ENCODE measurements at regions not wholly inside any gene's neighbourhood (a gene's known extent, or its start where the extent isn't known, plus 50 kb on each side); places are given as distances from the start of the nearest gene placed in this dataset.

DNA sequence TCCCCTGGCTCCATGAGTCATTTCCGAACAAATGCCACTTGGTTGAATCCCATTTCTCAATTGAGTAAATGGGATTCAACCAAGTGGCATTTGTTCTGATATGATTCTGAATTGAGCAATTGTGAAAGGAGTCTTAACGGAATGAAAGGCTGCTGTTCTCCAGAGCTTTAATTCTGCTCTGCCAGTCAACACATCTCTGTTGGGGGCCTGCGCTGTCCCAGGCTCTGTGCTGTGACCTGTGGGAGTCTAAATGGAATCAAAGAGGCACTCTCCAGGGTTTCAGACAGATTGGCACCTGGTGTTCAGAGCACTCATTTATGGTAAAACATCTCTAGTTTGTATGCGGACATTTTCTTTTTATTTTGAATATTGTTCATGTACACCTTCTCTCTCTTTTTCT is 126.2 kb downstream of the WSCD1 start:
- no peak overlapping the region for H3K4me3 ChIP-seq (ENCODE audit: low read depth, low read length)
- DNase-seq (ENCODE audit: low read depth), result no peak
- TF ChIP-seq, protein P1, sequence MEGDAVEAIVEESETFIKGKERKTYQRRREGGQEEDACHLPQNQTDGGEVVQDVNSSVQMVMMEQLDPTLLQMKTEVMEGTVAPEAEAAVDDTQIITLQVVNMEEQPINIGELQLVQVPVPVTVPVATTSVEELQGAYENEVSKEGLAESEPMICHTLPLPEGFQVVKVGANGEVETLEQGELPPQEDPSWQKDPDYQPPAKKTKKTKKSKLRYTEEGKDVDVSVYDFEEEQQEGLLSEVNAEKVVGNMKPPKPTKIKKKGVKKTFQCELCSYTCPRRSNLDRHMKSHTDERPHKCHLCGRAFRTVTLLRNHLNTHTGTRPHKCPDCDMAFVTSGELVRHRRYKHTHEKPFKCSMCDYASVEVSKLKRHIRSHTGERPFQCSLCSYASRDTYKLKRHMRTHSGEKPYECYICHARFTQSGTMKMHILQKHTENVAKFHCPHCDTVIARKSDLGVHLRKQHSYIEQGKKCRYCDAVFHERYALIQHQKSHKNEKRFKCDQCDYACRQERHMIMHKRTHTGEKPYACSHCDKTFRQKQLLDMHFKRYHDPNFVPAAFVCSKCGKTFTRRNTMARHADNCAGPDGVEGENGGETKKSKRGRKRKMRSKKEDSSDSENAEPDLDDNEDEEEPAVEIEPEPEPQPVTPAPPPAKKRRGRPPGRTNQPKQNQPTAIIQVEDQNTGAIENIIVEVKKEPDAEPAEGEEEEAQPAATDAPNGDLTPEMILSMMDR (IDR thresholded peaks at IDR 0.05; ENCODE audit: control insufficient read depth, extremely low read depth, insufficient read depth), result no peak

DNA sequence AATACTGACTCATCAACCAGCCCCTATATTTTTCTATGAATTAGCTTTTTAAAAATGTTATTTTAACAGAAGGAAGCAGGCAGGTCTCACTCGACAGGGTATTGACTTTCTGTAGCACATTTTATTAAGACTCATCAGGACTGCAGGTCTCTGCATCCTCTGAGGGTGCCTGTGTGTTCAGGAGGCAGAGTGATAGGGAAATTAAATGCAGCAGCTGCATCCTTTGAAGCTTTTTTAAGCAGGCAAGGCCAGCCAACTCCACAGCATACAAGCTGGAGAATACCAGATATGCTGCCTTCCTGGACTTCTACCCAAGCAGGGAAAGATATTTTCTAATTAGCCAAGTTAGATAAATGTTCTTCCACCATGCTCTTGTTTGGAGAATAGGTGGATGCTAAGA is 124.9 kb downstream of the WSCD1 start:
- TF ChIP-seq, protein P1 (IDR thresholded peaks at IDR 0.05; ENCODE audit: control insufficient read depth, extremely low read depth, insufficient read depth), result no peak
- DNase-seq (ENCODE audit: low read depth), result no peak
- H3K4me3 ChIP-seq (ENCODE audit: low read depth, low read length), result no peak overlapping the region

DNA sequence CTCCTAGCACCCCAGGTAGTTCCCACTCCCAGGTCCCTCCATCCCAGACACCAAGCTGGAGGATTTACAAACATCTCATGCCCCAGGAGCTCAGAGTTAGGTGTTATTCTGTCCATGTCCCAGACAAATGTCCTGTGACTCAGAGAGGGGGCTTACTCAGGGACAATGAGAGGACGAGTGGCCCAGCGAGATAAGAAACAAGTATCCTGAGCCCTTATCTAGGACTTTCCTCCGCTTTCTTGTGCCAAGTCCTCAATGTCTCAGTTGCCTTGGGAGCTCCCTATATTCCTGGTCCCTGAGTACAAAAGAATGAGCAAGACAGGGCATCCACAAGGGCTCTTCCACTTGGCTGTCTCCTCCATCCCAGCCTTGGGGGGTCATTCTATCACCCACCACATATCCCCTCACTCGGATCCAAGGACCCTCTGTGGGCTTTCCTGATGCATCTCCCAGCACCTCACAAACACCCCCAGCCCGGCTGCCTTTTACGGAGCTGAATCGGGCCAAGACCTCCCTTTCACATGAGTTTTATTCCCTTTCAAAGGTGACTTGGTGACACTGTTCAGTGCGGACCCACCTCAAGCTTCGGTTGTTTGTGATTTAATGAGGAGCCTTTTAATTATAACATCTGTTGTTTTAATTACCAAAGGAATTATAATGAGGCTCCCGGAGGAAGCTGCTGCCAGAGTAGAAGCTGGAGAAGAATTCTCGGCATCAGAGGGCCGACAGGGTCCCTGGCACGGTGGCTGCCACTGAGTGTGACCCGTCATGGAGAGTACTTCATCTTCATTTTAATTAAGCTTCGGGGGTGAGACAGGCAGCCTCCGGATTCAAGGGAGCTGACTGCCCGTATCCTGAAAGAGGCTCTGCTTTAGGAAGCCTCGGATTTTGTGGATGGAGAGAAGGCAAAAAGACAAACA is 121.5 kb downstream of the WSCD1 start:
- DNase-seq (ENCODE audit: low read depth), result no peak
- H3K4me3 ChIP-seq (ENCODE audit: low read depth, low read length), result no peak overlapping the region
- TF ChIP-seq, protein P1 (IDR thresholded peaks at IDR 0.05; ENCODE audit: control insufficient read depth, extremely low read depth, insufficient read depth), result no peak

DNA sequence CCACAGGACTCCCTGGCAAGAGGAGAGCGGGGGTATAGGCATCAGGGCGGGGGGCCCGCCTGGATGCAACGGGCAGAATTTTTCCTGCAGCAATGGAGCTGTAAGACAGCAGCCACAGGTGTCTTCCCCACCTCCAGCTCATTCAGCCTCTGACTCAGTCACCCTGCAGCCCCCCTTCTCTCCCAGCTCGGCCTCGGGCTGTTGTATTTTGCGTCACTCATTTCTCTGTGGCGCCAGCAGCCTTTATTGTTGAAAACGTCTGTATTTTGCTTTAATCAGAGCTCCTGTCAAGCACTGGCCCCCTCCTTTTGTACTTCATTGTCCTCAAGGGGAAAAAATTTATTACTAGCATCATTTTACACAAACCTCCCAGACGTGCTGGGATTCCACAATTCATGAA is 117.7 kb downstream of the WSCD1 start:
- no peak for DNase-seq (ENCODE audit: low read depth)
- no peak overlapping the region for H3K4me3 ChIP-seq (ENCODE audit: low read depth, low read length)
- TF ChIP-seq, protein P1 (IDR thresholded peaks at IDR 0.05; ENCODE audit: control insufficient read depth, extremely low read depth, insufficient read depth), result no peak

DNA sequence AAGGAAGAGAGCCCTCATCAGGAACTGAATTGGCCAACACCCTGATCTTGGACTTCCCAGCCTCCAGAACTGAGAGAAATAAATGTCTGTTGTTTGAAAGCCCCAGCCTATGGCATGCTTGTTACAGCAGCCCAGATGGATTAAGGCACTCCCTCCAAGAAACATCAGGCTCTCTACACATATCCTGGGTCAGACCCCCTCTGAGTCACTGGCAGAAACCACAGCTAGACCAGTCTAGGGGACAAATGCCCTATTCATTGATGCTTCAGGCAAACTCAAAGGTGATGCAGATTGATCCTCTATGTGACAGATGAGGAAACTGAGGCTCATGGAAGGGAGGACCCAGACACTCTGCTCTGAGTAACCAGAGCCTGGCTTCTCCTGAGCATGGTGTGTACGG is 116.8 kb downstream of the WSCD1 start:
- TF ChIP-seq, protein P1 (IDR thresholded peaks at IDR 0.05; ENCODE audit: control insufficient read depth, extremely low read depth, insufficient read depth), result no peak
- DNase-seq (ENCODE audit: low read depth), result no peak
- no peak overlapping the region for H3K4me3 ChIP-seq (ENCODE audit: low read depth, low read length)

DNA sequence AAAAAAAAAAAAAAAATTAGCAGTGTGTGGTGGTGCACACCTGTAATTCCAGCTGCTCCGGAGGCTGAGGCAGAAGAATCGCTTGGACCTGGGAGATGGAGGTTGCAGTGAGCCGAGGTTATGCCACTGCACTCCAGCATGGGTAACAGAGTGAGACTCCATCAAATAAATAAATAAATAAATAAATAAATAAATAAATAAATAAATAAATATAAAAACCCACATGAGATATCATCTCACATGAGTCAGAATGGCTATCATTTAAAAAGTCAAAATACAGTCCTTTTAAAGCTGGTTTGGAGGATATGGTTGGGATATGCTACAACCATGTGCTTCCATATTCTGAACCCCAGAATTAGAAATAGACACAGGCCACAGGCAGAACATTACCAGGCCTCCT is 114.3 kb downstream of the WSCD1 start:
- H3K4me3 ChIP-seq (ENCODE audit: low read depth, low read length), result no peak overlapping the region
- TF ChIP-seq, protein P1 (IDR thresholded peaks at IDR 0.05; ENCODE audit: control insufficient read depth, extremely low read depth, insufficient read depth), result no peak
- no peak for DNase-seq (ENCODE audit: low read depth)

DNA sequence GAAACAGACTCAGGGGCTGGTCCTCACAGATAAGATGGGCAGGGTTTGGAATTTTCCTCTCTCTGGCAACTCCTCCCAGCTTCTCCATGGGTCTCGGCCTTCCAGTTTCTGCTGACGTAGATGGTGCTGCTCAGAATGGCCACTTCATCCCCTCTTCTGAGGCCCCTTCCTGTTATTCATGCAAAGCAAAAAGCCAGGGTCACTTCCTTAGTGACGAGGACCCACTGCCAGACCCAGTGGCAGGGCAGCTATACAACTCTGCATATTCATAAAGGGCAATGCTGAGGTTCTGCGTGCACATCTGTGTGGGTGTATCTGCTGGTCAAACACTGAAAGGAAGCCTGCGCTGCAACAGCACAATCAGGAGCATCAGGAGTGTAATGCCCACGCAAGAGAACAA is 108.8 kb downstream of the WSCD1 start:
- TF ChIP-seq, protein P1 (IDR thresholded peaks at IDR 0.05; ENCODE audit: control insufficient read depth, extremely low read depth, insufficient read depth), result no peak

More for the DNA sequence above, 108.8 kb downstream of the WSCD1 start:
- DNase-seq (ENCODE audit: low read depth), result no peak
- H3K4me3 ChIP-seq (ENCODE audit: low read depth, low read length), result no peak overlapping the region

Measured in LNCaP clone FGC (cell line).